Lower leg skin (tissue), 3 donors: ENCODE measurements at regions not wholly inside any gene's neighbourhood (a gene's known extent, or its start where the extent isn't known, plus 50 kb on each side); places are given as distances from the start of the nearest gene placed in this dataset.

Experiments used
- CTCF ChIP-seq, 3 donors: fragments of 450-650 bp; IDR thresholded peaks; one replicate each; pipeline ENCODE4 v1.5.1; 2016; ENCODE audit warnings: antibody characterized with exemption in 3 of 3, mild to moderate bottlenecking in 3 of 3, moderate library complexity in 2 of 3
- POLR2A ChIP-seq, 2 donors: fragments of 450-650 bp; IDR thresholded peaks; one replicate each; pipeline ENCODE4 v1.6.1; 2016 to 2017; ENCODE audit warnings: antibody characterized with exemption in 2 of 2, mild to moderate bottlenecking in 1 of 2, moderate library complexity in 1 of 2

DNA sequence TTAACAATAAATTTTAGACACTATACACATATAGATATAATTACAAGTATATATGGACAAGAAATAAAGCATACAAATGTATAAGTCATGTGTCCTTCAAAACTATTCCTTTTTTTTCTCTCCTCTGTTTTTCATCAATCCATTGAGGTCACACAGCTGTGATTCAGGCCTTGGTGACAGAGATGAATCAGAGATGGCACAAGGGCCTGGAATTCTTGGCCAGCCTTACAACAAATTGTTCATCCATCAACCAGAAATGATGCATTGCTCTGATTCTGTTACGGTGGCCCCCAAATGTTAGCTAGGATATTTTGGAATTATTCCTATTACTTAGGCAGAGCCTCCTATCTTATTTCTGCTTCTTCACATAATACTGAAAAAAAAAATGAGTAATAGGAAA, 108.7 kb upstream of the MPDZ start:
- TF ChIP-seq CTCF (IDR thresholded peaks at IDR 0.05) (no peak), POLR2A (IDR thresholded peaks at IDR 0.05) (no peak)
